ENCODE measurements at regions not wholly inside any gene's neighbourhood (a gene's known extent, or its start where the extent isn't known, plus 50 kb on each side); places are given as distances from the start of the nearest gene placed in this dataset.
"Not testable (repeated sequence)": the region's sequence is repeated elsewhere in the genome, so short reads cannot be mapped to it uniquely, and the experiment has no call there.

DNA sequence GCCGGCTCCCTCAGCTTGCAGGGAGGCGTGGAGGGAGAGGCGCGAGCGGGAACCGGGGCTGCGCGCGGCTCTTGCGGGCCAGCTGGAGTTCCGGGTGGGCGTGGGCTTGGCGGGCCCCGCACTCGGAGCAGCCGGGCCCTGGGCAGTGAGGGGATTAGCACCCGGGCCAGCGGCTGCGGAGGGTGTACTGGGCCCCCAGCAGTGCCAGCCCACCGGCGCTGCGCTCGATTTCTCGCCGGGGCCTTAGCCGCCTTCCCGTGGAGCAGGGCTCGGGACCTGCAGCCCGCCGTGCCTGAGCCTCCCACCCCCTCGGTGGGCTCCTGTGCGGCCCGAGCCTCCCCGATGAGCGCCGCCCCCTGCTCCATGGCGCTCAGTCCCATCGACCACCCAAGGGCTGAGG lies 588.9 kb upstream of the SLC35B3 start:
- DNase-seq (ENCODE audit: low read depth in 2 of 2), result not testable (repeated sequence)

DNA sequence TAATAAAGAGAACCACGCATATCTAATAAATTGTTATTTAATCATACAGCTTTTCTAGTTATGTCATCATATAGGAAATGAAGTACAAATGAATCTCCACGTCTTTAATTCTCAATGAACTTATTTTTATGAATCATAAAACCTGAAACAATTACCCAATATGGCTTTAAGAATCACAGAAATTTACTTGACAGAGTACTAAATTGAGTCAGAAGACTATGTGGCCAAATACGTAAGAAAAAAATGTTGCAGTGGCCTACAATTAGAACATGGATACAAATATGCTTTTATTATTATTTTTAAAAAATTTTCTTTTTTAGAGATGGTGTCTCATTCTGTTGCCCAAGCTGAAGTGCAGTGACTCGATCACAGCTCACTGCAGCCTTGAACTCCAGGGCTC lies 584.7 kb upstream of the SLC35B3 start:
- no peak for DNase-seq (ENCODE audit: low read depth in 2 of 2)

DNA sequence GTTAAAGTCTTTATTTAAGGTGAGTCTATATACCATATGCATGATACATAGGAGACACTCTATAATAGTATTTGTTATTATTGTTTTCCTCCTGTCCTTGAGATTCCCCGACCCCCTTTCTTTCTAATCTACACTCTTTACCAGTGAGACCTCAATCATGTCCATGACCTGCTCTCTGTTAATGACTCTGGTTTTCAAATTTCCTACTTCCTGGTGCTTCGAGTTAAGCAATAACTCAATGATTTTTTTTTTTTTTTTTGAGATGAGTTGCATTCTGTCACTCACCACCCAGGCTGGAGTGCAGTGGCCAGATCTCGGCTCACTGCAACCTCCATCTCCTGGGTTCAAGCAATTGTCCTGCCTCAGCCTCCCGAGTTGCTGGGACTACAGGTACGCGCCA lies 574.6 kb upstream of the SLC35B3 start:
- DNase-seq (ENCODE audit: low read depth in 2 of 2), result no peak

GRCh38 chr6:9007027-9007426 lies 571.7 kb upstream of the SLC35B3 start:
- DNase-seq (ENCODE audit: low read depth in 2 of 2), result no peak

GRCh38 chr6:9002833-9003232 lies 567.5 kb upstream of the SLC35B3 start:
- no peak for DNase-seq (ENCODE audit: low read depth in 2 of 2)

GRCh38 chr6:8995156-8995555 lies 559.8 kb upstream of the SLC35B3 start:
- DNase-seq (ENCODE audit: low read depth in 2 of 2), result no peak

DNA sequence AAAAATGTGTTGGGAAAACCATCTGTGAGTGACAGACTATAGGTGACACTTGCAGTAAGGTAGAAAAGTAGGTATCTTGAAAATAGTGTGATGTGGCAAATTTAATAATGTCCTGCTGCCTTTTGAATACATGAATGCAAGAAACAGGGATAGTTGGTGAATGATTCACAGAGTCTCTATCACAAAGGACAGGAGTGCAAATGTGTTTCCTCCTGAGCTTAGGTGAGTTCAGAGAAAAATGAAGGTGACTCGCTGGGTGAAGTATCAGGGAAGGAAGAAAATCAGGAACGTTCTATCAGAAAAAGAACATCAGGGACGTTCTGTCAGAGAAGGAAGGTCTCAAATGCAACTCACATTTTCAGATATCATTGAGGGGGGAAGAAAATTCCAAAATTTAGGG lies 557.8 kb upstream of the SLC35B3 start:
- no peak for DNase-seq (ENCODE audit: low read depth in 2 of 2)

- DNase-seq (ENCODE audit: low read depth in 2 of 2), result no peak
Measured at GRCh38 chr6:8991844-8992243, 556.5 kb upstream of the SLC35B3 start.

DNA sequence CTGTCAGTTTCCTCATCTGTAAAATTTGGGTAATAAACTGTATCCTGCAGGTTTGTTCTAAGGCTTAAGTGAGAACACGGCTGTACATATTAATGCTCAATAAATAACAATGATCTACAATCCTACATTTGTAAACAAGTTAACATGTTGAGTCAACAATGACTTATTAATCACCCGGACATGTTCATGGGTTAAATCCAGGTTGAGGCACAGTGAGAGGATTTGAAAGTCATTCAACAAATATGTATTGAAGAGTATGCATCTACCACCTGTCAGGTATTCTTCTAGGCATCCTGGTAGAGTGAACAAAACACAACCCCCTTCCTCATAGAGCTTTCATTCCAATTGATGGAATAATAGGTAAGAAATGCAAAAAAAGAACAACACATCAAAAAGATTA lies 554.7 kb upstream of the SLC35B3 start:
- DNase-seq (ENCODE audit: low read depth in 2 of 2), result no peak

DNA sequence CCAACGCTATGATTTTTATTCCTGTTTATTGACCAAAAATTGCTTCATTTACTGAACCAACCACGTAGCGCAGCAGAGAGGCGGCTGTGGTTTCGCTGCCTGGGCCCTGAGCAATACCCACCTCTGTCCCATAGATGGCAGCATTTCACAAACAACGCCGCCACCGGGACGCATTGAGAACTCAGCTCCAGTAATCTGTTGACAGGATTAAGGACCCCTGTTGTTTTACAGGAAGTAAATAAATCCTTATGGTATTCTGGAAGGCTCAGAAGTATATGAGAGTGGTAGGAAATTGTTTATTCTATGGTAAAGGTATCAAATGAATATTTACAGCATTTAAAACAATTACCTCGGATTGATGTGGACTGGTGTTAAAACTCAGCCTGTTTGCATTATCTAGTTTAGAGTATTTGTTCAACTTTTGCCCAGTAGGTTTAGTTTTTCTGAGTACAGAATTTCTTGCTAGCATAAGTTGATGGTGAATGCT lies 547.9 kb upstream of the SLC35B3 start:
- DNase-seq (ENCODE audit: low read depth in 2 of 2), result peak; percentile 27

DNA sequence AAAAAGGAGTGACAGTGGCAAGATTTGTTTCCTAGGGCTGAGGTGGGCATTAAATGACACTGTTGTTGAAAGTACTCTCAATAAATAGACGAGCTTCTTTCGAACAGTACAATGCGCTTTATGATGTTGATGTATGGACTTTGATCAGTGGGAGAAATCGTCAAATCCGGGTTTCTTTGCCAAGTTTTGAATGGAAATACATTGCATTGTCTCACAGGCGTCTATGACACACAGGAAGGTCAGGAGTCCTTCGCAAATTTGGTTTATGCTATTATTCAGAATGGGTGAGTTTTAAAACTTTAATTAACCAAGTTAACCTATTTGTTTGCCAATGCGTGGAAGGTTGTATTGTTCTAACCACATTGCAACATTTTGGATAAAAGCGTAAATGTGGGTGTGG lies 547.3 kb upstream of the SLC35B3 start:
- no peak for DNase-seq (ENCODE audit: low read depth in 2 of 2)

- no peak for DNase-seq (ENCODE audit: low read depth in 2 of 2)
Measured at GRCh38 chr6:8973395-8973794, 538.0 kb upstream of the SLC35B3 start.

DNA sequence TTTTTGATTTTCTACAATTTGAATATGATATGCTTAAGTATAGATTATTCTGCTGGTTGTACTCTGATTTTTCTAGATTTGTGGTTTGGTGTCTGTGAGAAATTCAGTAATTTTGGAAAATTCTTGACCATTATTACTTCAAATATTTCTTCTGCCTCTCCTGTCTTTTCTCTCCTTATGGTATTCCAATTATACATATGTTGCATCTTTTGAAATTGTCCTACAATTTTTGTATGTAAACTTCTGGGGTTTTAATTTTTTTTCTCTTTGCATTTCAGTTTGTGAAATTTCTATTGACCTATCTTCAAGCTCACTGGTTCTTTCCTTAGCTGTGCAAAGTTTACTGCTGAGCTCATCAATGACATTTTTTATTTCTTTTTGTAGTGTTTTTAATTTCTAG lies 534.4 kb upstream of the SLC35B3 start:
- no peak for DNase-seq (ENCODE audit: low read depth in 2 of 2)

- DNase-seq (ENCODE audit: low read depth in 2 of 2), result no peak
Measured at GRCh38 chr6:8958894-8959511, 523.7 kb upstream of the SLC35B3 start.

DNA sequence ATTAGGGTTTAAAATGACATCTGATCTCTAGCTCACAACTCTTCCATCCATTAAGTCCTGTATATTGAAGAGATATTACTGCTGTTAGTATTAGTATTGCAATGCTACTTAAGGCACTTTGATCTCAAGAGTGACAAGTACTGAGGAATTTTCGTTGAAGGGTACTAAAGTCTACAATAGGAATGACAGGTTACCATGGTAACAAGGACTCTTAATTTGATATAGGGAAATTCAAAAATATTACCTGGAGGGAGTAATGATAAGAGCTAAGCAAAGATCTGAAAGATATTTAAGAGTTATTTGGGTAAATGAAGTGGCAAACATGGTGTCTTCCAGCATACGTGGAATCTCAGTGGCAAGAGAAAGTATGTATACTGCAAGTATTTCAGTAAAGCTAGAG lies 518.0 kb upstream of the SLC35B3 start:
- no peak for DNase-seq (ENCODE audit: low read depth in 2 of 2)

DNA sequence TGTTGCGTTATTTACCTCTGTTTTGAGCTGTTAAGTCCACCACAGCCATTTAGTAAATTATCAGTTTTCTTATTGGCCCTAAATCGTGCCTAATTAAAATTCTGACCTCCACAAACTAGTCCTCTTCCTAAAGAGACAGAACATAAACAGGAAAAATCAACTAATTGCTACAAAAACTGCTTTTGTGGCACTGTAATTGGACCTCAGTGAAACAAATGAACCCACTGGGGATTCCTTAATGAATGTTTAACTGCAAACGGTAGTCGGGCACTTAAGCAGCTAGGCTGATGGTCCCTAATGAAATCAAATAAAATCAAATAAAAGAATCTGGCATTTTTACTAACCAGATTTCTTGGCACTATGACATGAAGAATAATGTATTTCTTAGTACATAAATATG lies 513.4 kb upstream of the SLC35B3 start:
- no peak for DNase-seq (ENCODE audit: low read depth in 2 of 2)

DNA sequence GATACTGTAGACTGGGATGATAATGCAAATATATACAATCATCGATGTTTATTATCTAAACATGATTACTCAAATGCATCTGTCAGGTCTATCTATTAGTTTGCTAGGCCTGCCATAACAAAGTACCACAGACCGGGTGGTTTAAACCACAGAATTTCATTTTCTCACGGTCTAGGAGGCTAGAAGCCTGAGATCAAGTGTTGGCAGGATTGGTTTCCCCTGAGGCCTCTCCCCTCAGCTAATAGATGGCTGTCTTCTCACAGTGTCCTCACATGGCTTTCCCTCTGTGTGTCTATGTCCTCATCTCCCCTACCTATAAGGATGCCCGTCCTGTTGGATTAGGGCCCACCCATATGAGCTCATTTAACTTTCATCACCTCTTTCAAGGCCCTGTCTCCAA lies 512.6 kb upstream of the SLC35B3 start:
- DNase-seq (ENCODE audit: low read depth in 2 of 2), result no peak

GRCh38 chr6:8944548-8944947 lies 509.2 kb upstream of the SLC35B3 start:
- DNase-seq (ENCODE audit: low read depth in 2 of 2), result no peak

- DNase-seq (ENCODE audit: low read depth in 2 of 2), result no peak
Measured at GRCh38 chr6:8943073-8943472, 507.7 kb upstream of the SLC35B3 start.

GRCh38 chr6:8941577-8941976 lies 506.2 kb upstream of the SLC35B3 start:
- no peak for DNase-seq (ENCODE audit: low read depth in 2 of 2)

DNA sequence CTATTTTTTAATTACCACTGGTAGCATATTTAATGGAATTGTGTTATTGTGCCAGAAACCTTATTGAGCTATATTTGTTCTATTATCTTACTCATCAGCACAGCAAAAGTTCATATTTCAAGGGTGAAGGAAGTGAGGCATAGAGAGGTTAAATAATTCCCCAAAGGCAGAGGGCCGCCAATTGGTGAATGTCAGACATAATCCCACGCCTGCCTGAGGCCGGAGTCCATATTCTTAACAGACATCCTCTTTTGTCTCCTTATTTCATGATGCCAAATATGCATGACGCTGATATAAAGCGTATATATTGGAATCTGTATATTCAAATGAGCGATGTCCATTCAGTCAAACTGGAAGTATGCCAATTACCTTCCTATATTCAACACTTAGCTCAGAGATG lies 505.0 kb upstream of the SLC35B3 start:
- no peak for DNase-seq (ENCODE audit: low read depth in 2 of 2)

- no peak for DNase-seq (ENCODE audit: low read depth in 2 of 2)
Measured at GRCh38 chr6:8939615-8940014, 504.3 kb upstream of the SLC35B3 start.

DNA sequence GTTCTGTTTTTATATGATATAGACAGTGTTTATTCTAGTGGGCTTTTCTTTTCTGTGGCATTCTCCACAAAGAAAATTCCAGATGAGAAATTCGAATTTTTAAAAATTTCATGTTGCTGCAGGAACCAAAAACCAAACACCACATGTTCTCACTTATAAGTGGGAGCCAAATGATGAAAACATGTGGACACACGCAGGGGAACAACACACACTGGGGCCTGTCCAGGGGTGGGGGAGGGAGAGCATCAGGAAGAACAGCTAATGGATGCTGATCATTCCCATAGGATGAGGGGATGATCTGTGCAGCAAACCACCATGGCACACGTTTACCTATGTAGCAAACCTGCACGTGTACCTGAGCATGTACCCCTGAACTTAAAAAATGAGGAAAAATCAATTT lies 499.0 kb upstream of the SLC35B3 start:
- DNase-seq (ENCODE audit: low read depth in 2 of 2), result no peak

GRCh38 chr6:8930009-8930408 lies 494.7 kb upstream of the SLC35B3 start:
- DNase-seq (ENCODE audit: low read depth in 2 of 2), result no peak

Data from activated CD4-positive, alpha-beta T cell treated with anti-CD3 and anti-CD28 coated beads for 24 hours (primary cell).